ENCODE measurements at regions not wholly inside any gene's neighbourhood (a gene's known extent, or its start where the extent isn't known, plus 50 kb on each side); places are given as distances from the start of the nearest gene placed in this dataset.

DNA sequence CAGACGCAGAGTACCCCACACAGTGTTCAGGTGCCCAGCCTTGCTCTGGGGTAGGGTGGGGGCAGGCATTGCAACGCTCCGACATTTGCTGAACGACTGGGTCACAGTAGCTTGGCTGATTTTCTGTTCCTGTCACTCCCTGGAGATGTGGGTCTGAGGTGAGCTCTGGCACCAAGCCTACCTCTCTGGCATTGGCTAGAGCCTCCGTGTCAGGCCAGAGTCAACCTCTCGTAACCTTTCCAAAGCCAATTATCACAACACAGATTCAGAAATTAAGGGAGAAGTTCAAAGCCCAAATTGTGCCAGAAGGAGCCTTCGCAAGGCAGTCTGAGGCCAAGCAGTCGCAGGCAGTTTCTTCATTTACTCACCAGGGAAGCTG, 117.2 kb downstream of the IRS2 start:
- no peak for DNase-seq

DNA sequence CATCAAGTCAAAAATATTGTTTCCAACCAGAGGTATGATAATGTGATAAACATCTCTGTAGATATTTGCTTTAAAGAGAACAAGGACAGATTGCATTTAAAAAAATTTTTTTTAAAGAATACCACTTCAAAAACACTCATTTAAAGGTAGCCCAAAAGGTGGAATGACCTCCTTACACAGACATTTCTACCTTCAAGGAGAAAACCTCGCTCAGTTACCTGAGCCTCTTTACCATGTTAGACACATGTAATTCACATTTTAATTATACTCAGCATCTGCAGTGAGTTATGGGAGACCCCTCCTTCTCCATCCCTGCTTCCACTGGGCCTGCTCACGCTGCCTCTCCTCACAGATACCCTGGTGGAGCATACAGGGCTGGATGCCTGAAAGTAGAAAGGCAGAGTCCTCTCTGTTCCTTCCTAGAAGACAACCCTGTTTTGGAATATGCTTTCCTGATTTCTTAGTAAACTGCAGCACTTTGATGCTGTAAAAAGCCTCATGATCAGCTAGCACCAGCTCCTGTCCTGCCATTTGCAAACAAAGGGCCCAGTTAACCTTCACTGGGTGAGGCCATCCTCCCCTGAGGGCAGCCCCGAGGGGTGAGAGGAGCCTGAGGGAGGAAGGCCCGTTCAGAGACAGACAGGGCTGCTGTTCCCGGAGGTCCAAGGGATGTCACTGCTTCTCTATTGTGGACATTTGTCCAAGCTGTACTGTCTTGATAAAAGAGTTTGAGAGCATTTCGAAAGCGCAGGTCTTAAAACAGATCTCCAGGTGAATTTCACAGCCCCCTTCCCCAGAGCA, 117.8 kb downstream of the IRS2 start:
- no peak for DNase-seq

DNA sequence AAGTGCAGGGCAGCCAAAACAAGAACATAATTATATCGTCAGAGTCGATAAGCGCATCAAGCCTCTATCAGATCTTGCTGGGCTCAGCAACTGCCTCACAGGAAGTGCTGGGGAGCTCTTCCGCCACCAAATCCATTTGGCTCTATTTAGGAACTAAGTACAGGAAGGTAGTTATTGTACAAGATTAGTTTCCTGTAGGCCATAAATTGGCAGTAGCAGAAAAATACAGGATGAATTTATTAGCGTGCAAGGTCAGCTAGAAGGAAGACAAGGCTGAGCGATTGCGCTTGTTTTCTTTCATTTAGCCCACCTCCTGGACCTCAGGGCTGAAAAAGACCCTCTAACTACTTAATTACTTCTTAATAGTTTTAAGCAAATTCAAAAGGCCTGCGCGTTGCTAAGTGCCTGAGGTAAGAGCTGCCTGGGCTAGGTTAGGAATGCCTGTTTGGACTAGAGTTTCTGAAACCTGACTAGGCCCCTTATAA, 118.5 kb downstream of the IRS2 start:
- no peak for DNase-seq

DNA sequence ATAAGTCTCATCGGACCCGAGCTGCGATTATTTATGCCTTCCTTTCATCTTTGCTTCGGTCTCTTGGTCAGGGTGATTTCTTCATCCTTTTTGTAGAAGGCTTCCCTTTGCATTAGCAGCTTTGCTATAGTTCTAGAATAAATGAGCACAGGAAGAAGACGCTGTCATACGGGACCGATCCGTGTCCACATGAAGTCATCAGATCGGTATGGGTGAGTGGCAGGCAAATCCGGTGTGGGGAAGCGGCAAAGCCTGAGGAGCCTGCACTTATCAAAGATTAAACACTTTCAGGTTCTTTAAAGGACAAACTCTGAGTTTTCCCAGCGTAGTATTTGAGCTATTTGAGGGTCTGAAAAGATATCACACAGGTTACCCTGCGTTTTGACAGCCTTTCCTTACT, 119.3 kb downstream of the IRS2 start:
- DNase-seq: no peak

DNA sequence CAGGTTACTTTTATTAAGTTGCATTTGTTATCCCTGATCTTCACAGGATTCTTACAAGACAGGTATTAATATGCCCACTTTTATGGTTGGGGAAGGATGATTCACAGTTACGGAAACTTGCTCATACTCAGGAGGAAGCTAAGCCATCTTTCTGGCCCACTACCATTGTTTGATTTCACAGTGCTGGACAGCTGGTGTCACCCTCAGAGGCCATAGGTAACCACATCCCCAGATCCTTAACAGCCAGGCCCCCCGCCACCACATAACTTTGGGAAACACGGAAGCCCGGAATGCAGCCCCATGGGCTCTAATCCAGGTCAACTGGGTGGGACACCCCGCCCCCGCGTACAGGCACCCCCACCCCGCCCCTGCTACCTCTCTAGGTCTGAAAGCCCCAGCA, 119.7 kb downstream of the IRS2 start:
- no peak for DNase-seq

DNA sequence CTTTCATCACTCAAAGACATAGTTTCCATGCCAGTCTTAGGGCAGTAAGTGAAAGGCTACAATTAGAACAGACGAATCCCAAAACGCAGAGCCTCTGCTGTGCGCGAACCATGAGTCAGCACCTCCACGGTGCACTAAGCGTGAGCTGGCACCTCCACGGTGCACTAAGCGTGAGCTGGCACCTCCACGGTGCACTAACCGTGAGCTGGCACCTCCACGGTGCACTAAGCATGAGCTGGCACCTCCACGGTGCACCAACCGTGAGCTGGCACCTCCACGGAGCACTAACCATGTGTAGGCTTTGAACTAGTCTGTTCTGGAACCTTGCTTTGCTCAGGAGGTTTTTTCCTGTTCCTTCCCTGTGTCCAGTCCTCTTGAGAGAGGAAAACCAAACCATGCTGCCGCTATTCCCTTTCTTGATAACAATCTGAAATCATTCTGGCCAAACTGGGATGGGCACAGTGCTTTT, 120.6 kb downstream of the IRS2 start:
- no peak for DNase-seq

DNA sequence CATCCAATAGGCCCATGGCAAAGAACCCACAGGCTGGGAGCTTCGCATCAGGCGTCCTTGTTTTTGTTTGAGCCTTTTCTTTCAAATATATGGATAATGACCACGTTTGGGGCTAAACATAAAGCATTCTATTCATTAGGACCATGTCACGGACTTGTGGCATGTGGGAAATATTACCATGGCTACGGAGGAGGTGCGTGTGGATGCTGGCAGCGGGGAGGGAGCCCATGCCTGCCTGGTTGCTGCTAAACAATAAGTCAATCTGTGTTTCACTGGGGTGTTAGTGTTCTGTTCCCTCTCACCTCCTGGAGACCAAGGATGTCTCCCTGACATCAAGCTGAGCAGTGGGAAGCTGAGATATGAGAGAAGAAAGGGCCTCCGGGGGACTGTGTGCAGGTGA, 121.1 kb downstream of the IRS2 start:
- no peak for DNase-seq

DNA sequence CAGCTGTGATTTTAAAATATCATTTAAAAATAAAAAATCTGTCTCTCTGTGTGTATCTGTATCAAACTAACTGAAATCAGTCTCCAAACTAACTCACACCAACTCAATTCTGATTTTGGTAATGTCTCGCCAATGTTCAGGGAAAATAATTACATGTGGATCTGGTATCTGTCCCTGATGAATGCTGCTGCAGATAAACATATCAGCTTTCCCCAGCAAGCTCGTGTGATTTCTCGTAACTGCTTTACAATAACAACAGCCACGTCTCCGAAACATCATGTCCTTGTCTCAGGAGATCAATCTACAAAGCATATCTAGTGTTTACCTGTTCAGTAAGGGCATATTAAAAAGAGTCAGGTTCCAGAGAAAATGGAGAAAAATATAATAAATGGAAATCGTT, 129.0 kb downstream of the IRS2 start:
- no peak for DNase-seq

DNA sequence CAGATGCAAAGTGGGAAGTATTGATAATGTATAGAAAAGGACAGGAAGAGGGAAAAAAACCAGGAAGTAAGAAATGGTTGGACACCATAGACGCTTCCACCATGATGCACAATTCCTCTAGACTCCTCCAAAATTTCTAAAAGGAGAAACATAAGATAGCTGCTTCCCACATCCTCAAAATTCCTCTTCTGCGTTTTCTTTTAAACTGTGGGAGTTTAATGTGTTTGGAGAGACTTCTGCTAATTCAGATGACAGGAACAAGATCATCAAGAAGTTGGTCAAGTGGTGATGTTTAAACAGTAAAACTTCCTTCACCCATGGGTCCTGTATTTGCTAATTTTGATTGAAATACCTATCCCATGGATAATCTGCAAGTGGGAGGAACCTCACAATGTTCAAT, 130.2 kb downstream of the IRS2 start:
- DNase-seq: no peak

DNA sequence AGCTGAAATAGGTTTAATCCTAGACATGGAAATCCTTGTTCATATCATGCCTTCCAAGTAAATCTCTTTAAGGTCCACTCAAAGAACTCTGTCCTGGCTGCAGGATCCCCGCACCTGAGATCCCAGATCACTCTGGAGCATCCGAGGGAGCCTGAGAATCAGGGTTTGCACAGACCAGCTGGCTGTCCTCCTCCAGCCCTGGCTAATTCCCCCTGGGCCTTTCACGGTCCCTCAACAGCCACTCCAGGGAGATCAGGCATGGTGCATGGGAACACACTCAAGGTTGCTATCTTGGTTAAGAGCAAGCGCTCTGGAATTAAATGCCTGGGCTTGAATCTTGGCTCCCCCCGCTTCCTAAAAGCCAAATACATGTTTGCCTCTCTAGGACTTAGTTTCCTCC, 130.8 kb downstream of the IRS2 start:
- DNase-seq: no peak

DNA sequence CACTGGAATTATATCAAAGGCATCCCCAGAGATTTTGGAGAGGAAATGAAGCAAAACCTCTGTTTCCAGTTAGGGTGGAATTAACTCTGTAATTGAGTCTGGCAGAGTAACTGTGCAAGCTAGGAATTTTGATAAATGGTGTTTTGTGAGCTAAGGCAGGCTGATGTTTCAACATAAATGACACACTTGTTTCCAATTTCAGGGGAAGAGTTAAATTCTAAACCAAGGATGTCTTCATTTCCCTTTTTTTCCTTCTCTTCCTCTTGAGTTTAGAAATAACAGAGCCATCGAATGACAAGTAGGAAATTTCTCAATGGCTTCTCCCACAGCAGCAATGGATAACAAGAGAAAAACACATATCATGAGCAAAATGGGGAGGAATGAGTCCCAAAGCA, 131.2 kb downstream of the IRS2 start:
- no peak for DNase-seq

DNA sequence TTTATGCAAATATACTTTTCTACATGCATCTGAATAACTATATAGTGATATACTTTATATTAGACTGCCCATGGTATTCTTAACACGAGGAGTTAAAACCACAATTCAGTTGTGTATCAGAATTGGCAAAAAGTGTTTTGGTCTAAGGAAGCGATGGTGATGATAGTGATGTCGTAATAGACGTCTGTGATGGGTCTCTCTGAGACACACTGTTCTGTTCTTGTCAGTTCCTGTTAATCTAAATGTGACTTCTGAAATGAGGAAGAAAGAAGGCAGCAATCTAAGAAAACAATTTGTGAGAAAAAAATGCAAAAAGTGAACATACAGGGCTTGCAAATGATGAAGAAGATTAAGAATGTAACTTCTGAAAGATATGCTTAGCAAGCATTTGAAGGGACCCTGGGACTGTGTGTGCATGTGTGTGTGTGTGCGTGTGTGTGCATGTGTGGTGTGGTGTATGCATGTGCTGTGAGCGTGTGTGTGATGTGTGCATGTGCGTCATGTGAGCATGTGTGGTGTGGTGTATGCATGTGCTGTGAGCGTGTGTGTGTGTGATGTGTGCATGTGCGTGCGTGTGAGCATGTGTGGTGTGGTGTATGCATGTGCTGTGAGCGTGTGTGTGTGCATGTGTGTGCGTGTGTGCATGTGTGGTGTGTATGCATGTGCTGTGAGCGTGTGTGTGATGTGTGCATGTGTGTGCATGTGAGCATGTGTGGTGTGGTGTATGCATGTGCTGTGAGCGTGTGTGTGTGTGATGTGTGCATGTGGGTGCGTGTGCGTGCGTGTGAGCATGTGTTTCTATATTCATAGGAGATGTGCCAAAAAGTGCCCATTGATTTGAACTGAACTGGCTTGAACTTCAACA, 131.8 kb downstream of the IRS2 start:
- DNase-seq: no peak

DNA sequence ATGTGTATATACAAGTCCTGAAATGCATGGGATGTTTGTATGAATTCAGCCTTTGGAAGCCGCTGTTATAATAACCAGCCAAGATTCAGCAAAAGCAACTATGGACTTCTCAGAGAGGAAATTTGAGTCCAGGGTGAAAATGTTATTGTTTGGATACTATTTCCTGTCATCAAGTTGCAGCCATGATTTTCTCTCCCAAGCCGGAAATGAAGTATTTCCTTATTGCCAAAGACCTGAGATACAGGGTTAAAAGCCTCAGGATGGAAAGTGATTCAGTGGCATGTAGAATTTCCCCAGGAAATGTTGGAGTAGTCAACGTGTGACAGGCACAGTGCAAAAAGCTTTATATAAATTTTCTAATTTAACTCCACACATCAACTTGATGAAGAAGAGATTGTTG, 133.9 kb downstream of the IRS2 start:
- no peak for DNase-seq

DNA sequence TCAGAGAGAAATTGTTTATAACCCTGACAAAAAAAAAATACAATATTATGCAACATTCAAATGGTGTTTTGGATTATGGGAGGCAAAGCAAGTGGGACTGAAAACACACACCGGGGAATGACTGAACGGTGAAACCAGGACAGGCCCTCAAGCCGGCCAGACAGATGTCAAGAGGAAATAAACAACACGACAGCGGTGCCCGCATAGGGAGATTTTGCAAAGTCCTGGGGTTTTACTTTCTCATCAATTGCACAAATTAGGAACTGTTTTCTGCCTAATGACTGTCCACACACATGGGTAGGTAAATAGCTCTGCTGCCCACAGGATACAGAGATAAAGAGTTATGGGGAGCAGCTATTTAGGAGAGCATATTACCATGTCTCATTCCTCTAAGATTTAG, 134.5 kb downstream of the IRS2 start:
- DNase-seq: no peak

DNA sequence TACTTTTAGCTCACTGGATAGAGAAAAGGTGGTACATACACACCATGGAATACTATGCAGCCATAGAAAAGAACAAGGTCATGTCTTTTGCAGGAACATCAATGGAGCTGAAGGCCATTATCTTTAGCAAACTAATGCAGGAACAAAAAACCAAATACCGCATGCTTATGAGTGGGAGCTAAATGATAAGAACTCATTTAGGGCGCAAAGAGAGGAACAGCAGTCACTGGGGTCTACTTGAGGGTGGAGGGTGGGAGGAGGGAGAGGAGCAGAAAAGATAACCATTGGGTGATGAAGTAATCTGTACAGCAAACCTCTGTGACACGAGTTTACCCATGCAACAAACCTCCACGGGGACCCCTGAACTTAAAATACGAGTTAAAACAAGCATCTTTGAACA, 135.1 kb downstream of the IRS2 start:
- DNase-seq: no peak

DNA sequence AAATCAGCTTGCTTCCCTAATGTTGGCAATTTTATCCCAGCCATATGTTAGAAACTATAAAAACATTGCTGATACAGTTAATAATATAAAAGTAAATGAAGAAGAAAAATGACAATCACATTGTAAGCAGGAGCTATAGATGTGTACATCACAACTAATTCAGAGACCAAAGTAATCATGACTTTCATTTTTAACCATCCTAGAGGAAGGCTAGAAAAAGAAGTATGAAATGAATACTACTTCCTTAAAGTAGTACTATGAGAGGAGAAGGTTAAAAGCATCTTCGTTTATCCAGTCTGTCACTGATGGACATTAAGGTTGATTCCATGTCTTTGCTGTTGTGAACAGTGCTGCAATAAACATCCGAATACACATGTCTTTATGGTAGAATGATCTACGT, 135.5 kb downstream of the IRS2 start:
- no peak for DNase-seq

DNA sequence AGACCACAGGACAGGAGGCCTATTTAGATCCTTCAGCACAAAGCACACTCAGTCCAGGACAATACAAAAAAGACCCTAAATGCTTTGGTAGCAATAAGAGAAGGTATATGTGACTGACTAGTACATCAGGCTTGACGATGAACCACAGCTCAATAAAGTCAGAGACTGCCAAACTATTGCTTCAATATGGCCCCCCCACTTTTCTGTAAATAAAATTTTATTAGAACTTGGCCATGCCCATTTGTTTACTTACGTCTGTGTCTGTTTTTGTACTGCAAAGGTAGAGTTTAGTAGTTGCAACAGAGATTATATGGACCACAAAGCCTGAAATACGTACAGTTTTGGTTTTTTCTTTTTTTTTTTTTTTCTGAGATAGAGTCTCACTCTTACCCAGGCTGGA, 136.7 kb downstream of the IRS2 start:
- no peak for DNase-seq

DNA sequence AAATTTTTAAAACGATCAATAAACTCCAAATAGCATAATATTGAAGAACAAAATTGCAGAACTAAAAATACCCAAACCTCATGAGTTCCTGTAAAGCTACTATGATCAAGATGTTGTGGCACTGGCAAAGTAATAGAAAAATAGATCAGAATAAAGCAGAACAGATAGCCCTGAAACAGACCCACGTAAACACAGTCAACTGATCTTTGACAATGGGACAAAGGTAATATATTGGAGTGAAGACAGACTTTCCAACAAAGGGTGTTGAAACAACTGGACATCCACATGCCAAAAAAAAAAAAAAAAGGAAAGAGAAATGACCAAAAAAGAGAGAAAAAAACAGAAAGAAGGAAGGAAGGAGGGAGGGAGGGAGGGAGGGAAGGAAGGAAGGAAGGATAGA, 138.7 kb downstream of the IRS2 start:
- DNase-seq: no peak

DNA sequence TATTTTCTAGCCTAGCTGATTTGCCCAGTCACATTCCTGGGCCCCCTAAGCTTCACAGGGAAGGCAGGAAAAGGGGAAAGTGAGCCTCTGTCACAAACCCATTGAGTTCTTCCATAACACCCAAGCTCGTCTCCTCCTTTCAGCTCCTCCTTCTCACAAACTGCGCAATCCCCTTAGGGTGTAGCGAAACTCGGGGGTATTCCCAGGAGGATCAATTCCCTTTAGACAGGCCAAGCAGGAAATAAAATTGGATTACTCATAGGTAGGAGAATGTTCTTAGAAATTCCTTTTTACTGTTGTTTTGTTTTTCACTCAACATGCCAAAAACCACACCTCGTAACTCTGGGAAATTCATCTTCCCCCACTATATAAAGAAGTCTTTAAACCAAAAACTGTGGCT, 139.3 kb downstream of the IRS2 start:
- DNase-seq: no peak

DNA sequence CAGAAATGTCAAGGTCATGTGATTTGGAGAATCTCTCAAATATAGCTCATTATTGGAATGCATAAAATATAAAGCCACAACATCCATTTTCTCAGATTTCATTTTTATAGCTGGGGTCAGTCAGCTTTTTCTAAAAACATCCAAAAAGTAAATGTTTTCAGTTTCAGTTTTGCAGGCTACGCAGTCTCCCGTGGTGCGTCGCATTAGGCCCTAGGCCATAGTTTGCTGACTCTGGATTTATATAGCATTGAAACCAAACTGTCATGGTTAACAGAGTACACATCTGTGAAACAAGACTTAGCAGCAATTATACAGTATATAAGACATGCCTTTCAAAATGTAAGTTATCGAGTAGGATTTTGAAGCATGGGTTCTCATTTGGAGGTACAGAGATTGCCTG, 140.0 kb downstream of the IRS2 start:
- no peak for DNase-seq

DNA sequence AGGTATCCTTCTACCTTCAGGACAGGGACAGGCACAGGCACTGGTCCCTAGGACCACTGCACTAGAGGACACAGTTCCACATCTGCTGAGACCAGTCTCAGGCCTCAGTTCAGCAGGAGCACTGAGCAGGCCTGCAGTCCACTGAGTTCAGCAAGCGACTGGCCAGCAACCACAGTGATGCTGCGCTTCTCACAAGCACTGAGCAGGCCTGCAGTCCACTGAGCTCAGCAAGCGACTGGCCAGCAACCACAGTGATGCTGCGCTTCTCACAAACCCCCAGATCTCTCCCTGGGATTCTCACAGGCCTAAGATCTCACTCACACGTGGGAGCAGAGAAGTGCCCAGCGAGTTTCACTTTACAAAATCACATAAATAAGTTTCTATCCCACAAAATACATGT, 140.6 kb downstream of the IRS2 start:
- DNase-seq: no peak

DNA sequence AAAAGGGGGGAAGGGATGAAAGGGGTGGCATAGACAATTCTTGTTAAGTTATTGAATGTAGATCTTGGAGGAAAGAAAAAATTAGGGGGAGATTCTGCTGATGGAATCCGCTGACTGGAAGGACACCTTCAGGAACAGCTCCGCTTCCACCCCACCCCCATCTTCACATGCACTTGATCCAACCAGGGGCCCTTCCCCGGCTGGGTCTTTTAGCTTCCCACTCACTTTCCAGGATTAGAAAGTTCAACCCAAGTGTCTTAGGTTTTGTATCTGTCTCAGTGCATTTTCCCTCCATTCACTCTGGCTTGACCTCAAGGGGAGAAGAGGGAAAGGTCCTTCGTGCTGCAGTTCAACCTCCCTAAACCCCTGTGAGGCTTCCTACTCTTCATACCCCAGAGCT, 141.4 kb downstream of the IRS2 start:
- no peak for DNase-seq

DNA sequence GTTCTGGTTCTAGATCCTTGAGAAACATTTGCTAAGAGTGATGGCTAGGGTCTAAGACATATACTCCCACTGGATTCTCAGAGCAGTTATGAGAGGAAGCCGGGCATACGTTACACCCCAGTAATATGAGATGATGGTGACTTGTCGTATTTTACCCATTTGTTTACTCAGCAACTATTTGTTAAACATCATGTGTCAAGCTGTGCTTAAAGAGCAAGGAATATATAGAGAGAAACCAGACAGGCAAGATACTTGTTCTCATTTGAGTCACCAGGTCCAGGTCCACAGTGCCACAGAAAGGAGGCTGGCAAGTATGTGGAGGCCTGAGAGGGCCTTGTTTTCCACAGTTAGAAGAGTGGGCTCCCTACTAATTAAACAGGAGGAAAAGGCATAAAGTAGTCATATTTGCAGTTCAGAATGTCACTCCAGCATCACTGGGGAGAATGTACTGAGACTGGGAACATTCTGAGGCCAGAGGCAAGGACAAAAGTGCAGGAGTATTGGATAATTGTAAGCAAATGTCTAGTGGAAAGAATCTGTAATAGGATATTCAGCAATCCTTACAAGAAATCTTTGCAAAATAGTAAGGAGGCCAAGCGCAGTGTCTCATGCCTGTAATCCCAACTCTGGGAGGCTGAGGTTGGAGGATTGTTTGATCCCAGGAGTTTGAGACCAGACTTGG, 142.2 kb downstream of the IRS2 start:
- no peak for DNase-seq

DNA sequence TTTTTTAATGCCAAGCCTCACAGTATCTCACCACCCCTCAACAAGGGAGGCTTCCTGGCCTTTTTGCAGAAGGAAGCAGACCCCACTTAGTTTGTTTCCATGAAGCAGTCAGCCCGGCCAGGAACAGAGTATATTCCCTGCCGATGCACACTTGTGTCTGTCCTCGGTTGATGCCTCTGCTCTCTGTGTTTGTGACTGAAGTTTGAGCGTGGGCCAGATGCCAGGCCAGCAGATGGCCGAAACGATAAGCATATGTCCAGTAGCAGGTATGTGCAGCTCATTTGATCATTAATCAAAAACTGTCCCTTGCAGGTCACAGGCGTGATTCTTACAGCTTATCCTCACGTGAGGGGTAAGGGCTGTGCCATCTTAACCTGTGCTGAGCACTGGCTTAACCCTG, 144.0 kb downstream of the IRS2 start:
- no peak for DNase-seq

Data from T-helper 9 cell (primary cell).